ENCODE measurements at regions not wholly inside any gene's neighbourhood (a gene's known extent, or its start where the extent isn't known, plus 50 kb on each side); places are given as distances from the start of the nearest gene placed in this dataset.

- H3K27ac Mint-ChIP-seq, result no peak overlapping the region
- H3K79me2 ChIP-seq (ENCODE audit: insufficient read depth, low read length), result no peaks in the 10 kb centered on the region
- H3K4me3 ChIP-seq (replicated peaks in 1 of 3; ENCODE audit: low read depth in 2 of 3, low read length in 3 of 3), result no peak overlapping the region
- no peak for TF ChIP-seq CTCF (IDR thresholded peaks at IDR 0.05)
- no peak for DNase-seq
- H4K20me1 ChIP-seq (ENCODE audit: insufficient read depth, low read length), result no peaks in the 10 kb centered on the region
- H3K4me1 ChIP-seq (ENCODE audit: control insufficient read depth in 1 of 2, insufficient read depth in 2 of 2, low read length in 2 of 2), result peaks cover 0 to 6% of the 10 kb centered on the region in 2 donors
- H3K9me3 Mint-ChIP-seq, result peaks cover 0 to 5% (median 0%) of the 10 kb centered on the region in 7 donors
- H3K36me3 Mint-ChIP-seq, result no peaks in the 10 kb centered on the region
- H3K36me3 ChIP-seq (replicated peaks in 1 of 2; ENCODE audit: control insufficient read depth in 1 of 2, insufficient read depth in 2 of 2, low read length in 2 of 2), result no peaks in the 10 kb centered on the region
- H3K27me3 Mint-ChIP-seq (ENCODE audit: low read depth in 3 of 3), result no peaks in the 10 kb centered on the region
- H3K4me1 Mint-ChIP-seq, result peaks cover 22% of the 10 kb centered on the region
- no peak overlapping the region for H3K27ac ChIP-seq (ENCODE audit: low read depth in 1 of 2, low read length in 2 of 2)
- no peaks in the 10 kb centered on the region for H3K27me3 ChIP-seq (ENCODE audit: control insufficient read depth in 2 of 2, insufficient read depth in 2 of 2, low read length in 2 of 2)
- WGBS (ENCODE audit: insufficient coverage), result no CpG with 5 or more reads among the region's 3 CpGs
- intact Hi-C loops (cut with micrococcal nuclease), result no loop called here
- H3K9ac ChIP-seq (ENCODE audit: insufficient read depth, low read length, poor library complexity, severe bottlenecking), result no peak overlapping the region
- H3K4me2 ChIP-seq (replicated peaks; ENCODE audit: extremely low read depth, low read length, poor library complexity, severe bottlenecking), result no peak overlapping the region
- no peaks in the 10 kb centered on the region for H3K9me3 ChIP-seq (replicated peaks in 1 of 2; ENCODE audit: control insufficient read depth in 1 of 2, insufficient read depth in 1 of 2, low read length in 2 of 2)
- H2AFZ ChIP-seq (ENCODE audit: insufficient read depth, low read depth, low read length, poor library complexity, severe bottlenecking), result no peak overlapping the region
- H3K4me3 Mint-ChIP-seq, result no peak overlapping the region
Observed at GRCh38 chr11:88439356-88439755, 101.8 kb upstream of the CTSC start.

GRCh38 chr11:88438721-88439120 lies 101.2 kb upstream of the CTSC start:
- 100% methylated on average over 1 of the region's 2 CpGs for WGBS (ENCODE audit: insufficient coverage)
- H3K4me3 ChIP-seq (replicated peaks in 1 of 3; ENCODE audit: low read depth in 2 of 3, low read length in 3 of 3), result no peak overlapping the region

More at GRCh38 chr11:88438721-88439120, 101.2 kb upstream of the CTSC start:
- H2AFZ ChIP-seq (ENCODE audit: insufficient read depth, low read depth, low read length, poor library complexity, severe bottlenecking), result no peak overlapping the region
- DNase-seq, result peak in 1 of 3 donors; percentile 30
- H3K4me3 Mint-ChIP-seq, result no peak overlapping the region
- H3K27me3 Mint-ChIP-seq (ENCODE audit: low read depth in 3 of 3), result no peaks in the 10 kb centered on the region
- H3K9ac ChIP-seq (ENCODE audit: insufficient read depth, low read length, poor library complexity, severe bottlenecking), result no peak overlapping the region
- TF ChIP-seq CTCF (IDR thresholded peaks at IDR 0.05), result no peak
- peak overlapping the region in 1 of 7 donors; percentile 32 for H3K27ac Mint-ChIP-seq
- H3K4me1 ChIP-seq (ENCODE audit: control insufficient read depth in 1 of 2, insufficient read depth in 2 of 2, low read length in 2 of 2), result peaks cover 0 to 6% of the 10 kb centered on the region in 2 donors
- no peaks in the 10 kb centered on the region for H3K79me2 ChIP-seq (ENCODE audit: insufficient read depth, low read length)
- H3K9me3 ChIP-seq (replicated peaks in 1 of 2; ENCODE audit: control insufficient read depth in 1 of 2, insufficient read depth in 1 of 2, low read length in 2 of 2), result no peaks in the 10 kb centered on the region
- no peak overlapping the region for H3K4me2 ChIP-seq (replicated peaks; ENCODE audit: extremely low read depth, low read length, poor library complexity, severe bottlenecking)
- no peaks in the 10 kb centered on the region for H3K36me3 ChIP-seq (replicated peaks in 1 of 2; ENCODE audit: control insufficient read depth in 1 of 2, insufficient read depth in 2 of 2, low read length in 2 of 2)
- no peak overlapping the region for H3K27ac ChIP-seq (ENCODE audit: low read depth in 1 of 2, low read length in 2 of 2)
- peaks cover 0 to 5% (median 0%) of the 10 kb centered on the region in 7 donors for H3K9me3 Mint-ChIP-seq
- H3K4me1 Mint-ChIP-seq, result peaks cover 22% of the 10 kb centered on the region
- no peaks in the 10 kb centered on the region for H4K20me1 ChIP-seq (ENCODE audit: insufficient read depth, low read length)
- H3K36me3 Mint-ChIP-seq, result no peaks in the 10 kb centered on the region
- intact Hi-C loops (cut with micrococcal nuclease), result no loop called here
- H3K27me3 ChIP-seq (ENCODE audit: control insufficient read depth in 2 of 2, insufficient read depth in 2 of 2, low read length in 2 of 2), result no peaks in the 10 kb centered on the region
